Astrocyte (in vitro differentiated cells and primary cell): ENCODE measurements at regions not wholly inside any gene's neighbourhood (a gene's known extent, or its start where the extent isn't known, plus 50 kb on each side); places are given as distances from the start of the nearest gene placed in this dataset.
"Not testable (repeated sequence)": the region's sequence is repeated elsewhere in the genome, so short reads cannot be mapped to it uniquely, and the experiment has no call there.

Experiments used
- EZH2 ChIP-seq: IDR thresholded peaks from 2 replicates; pipeline ENCODE4 v1.6.1; 2012; ENCODE audit warnings: mild to moderate bottlenecking, low read length, inconsistent platforms; ENCODE audit not compliant: insufficient read depth
- TF ChIP-seq, protein P1 (sequence below): IDR thresholded peaks from 2 replicates; pipeline ENCODE4 v1.5.1; 2011; ENCODE audit warnings: low read depth, mild to moderate bottlenecking, inconsistent platforms, low read length, moderate library complexity; ENCODE audit not compliant: insufficient read depth

DNA sequence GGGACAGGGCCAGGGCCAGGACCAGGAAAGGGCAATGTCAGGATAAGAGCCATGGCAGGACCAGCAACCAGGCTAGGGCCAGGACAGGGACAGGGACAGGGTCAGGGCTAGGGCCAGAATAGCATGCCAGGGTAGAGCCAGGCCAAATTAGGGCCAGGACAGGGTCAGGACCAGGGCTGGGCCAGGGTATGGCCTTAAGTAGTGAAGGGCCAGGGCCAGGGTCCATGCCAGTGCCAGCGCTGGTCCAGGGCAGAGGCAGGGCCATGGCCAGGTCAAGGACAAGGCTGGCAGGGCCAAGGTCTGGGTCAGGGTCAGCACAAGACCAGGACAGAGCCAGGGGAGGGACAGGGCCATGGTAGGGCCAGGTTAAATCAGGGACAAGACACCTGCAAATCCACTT, 405.4 kb downstream of the ZNF33B start:
- TF ChIP-seq, protein P1, sequence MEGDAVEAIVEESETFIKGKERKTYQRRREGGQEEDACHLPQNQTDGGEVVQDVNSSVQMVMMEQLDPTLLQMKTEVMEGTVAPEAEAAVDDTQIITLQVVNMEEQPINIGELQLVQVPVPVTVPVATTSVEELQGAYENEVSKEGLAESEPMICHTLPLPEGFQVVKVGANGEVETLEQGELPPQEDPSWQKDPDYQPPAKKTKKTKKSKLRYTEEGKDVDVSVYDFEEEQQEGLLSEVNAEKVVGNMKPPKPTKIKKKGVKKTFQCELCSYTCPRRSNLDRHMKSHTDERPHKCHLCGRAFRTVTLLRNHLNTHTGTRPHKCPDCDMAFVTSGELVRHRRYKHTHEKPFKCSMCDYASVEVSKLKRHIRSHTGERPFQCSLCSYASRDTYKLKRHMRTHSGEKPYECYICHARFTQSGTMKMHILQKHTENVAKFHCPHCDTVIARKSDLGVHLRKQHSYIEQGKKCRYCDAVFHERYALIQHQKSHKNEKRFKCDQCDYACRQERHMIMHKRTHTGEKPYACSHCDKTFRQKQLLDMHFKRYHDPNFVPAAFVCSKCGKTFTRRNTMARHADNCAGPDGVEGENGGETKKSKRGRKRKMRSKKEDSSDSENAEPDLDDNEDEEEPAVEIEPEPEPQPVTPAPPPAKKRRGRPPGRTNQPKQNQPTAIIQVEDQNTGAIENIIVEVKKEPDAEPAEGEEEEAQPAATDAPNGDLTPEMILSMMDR = not testable (repeated sequence)
- TF ChIP-seq EZH2 = not testable (repeated sequence)
